GM12878 (cell line): ENCODE measurements at regions not wholly inside any gene's neighbourhood (a gene's known extent, or its start where the extent isn't known, plus 50 kb on each side); places are given as distances from the start of the nearest gene placed in this dataset.

Experiments used
- BCLAF1 ChIP-seq: fragments of 450-650 bp; IDR thresholded peaks from 2 replicates; pipeline ENCODE4 v1.6.1; 2017; ENCODE audit warnings: antibody characterized with exemption, mild to moderate bottlenecking, moderate library complexity
- MXI1 ChIP-seq: fragments of 150-350 bp; IDR thresholded peaks from 2 replicates; pipeline ENCODE4 v1.6.1; 2011; ENCODE audit warnings: low read depth, mild to moderate bottlenecking, inconsistent platforms, low read length, improper control_type of control experiment
- TCF12 ChIP-seq: IDR thresholded peaks from 2 replicates; pipeline ENCODE4 v1.6.1; 2011; ENCODE audit warnings: low read depth, mild to moderate bottlenecking, low read length
- ZNF24 ChIP-seq: fragments of 450-650 bp; IDR thresholded peaks from 2 replicates; pipeline ENCODE4 v1.6.1; 2017; ENCODE audit warnings: antibody characterized with exemption, mild to moderate bottlenecking
- ZNF687 ChIP-seq: fragments of 450-650 bp; IDR thresholded peaks from 2 replicates; pipeline ENCODE4 v1.6.1; 2017; ENCODE audit warnings: mild to moderate bottlenecking, moderate library complexity

- TF ChIP-seq ZNF687 (no peak), MXI1 (no peak), BCLAF1 (no peak), TCF12 (no peak), ZNF24 (no peak)
Measured at GRCh38 chr2:61662990-61663389, 124.8 kb upstream of the XPO1 start (continued).
